GM18951 (cell line): ENCODE measurements at regions not wholly inside any gene's neighbourhood (a gene's known extent, or its start where the extent isn't known, plus 50 kb on each side); places are given as distances from the start of the nearest gene placed in this dataset.
"Not testable (repeated sequence)": the region's sequence is repeated elsewhere in the genome, so short reads cannot be mapped to it uniquely, and the experiment has no call there.

Source experiments
- POLR2A ChIP-seq: IDR thresholded peaks from 4 replicates; pipeline ENCODE4 v1.6.1; 2011; ENCODE audit warnings: mild to moderate bottlenecking; ENCODE audit not compliant: insufficient read length, insufficient read depth; ENCODE audit errors: extremely low read depth
- in situ Hi-C: fragments of 300-500 bp; cut with MboI; formaldehyde crosslinking; loops from one replicate; pipeline ENCODE4 v1.12.0; 2022; ENCODE audit warnings: low sequenced_read_pairs, mixed read lengths, inconsistent platforms; ENCODE audit not compliant: unreplicated experiment

DNA sequence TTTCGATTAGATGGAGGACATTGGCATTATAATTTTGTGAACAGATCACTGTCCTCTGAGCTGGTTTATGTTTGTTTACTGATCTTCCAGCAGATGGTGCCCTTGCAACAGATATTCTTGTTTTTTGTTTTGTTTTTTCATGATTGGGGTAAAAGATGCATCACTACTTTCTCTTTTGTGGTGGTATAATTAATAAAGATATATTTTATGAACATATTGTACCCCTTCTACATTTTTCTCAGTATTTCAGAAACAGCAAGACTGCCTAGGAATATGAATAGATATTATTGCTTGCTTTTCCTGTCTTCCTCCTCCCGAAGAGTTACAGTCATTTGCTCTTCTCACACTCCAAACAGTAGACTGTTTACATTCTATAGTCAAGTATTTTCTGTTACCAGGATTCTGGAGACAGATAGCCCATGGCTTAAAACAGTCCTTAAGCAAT is 905.2 kb downstream of the TRAM1L1 start:
- in situ Hi-C loops, result no loop called here

DNA sequence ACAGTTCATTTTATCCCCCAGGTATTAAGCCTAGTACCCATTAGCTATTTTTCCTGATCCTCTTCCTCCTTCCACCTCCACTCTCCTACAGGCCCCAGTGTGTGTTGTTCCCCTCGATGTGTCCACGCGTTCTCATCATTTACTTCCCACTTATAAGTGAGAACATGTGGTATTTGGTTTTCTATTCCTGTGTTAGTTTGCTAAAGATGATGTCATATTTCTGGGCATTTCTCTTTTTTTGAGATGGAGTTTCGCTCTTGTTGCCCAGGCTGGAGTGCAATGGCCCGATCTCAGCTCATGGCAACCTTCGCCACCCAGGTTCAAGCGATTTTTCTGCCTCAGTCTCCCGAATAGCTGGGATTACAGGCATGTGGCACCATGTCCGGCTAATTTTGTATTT is 934.0 kb downstream of the TRAM1L1 start:
- in situ Hi-C loops, result not testable (repeated sequence)

More for the DNA sequence above, 905.2 kb downstream of the TRAM1L1 start:
- TF ChIP-seq POLR2A, result no peak

DNA sequence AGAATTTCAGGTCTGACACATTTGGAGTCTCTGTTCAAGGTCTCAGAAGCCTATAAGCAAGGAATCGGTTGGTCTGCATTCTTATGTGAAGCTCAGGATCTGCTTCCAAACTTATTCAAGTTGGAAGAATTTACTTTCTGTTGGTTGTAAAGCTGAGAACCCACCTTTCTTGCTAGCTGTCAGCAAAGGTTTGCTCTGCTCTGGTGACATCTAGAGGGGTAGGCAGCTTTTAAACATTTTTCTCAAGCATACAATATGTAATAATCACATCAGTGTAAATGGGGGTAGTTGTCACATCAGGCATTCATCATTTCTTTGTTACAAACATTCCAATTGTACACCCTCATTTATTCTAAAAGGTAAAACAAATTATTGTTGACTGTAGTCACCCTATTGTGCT is 935.2 kb downstream of the TRAM1L1 start:
- in situ Hi-C loops, result no loop called here
- TF ChIP-seq POLR2A, result no peak

DNA sequence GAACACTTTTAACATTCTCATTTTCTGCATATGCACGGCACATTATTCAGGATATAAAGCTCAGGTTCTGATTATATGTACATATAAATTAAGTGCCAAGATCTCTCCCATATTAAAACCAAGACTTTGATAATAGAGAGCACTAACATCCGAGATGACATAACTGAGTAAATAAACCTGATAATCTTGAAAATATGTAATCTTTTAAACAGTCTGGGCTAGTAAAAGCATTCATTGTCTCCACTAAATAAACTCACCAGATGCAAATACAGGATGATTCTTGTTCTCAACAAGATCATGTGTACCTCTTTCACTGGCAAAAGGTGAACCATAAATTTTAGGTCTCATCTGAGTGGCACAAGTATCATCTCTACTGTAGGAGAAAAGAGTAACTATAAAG is 942.2 kb downstream of the TRAM1L1 start:
- TF ChIP-seq POLR2A, result no peak
- in situ Hi-C loops, result no loop called here

DNA sequence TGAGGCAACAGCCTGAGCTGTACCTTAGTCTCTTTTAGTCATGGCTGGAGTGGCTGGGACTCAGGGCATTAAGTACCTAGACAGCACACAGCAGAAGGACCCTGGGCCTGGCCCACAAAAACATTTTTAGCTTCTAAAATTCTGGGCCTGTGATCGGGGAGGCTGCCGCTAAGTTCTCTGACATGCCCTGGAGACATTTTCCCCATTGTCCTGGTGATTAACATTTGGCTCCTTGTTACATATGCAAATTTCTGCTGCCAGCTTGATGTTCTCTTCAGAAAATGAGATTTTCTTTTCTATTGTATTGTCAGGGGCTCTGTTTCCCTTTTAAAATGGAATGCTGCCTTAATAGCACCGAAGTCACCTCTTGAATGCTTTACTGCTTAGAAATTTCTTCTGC is 952.4 kb downstream of the TRAM1L1 start:
- in situ Hi-C loops, result no loop called here
- TF ChIP-seq POLR2A, result no peak

DNA sequence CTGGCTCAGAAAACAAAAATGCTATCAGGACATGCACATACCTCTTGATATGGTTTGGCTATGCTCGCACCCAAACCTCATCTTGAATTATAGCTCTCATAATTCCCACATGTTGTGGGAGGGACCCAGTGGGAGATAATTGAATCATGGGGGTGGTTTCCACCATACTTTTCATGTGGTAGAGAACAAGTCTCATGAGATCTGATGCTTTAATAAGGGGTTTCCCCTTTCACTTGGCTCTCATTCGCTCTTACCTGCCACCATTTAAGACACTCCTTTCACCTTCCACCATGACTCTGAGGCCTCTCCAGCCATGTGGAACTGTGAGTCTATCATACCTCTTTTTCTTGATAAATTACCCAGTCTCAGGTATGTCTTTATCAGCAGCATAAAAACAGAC is 958.6 kb downstream of the TRAM1L1 start:
- in situ Hi-C loops, result no loop called here
- TF ChIP-seq POLR2A, result no peak

DNA sequence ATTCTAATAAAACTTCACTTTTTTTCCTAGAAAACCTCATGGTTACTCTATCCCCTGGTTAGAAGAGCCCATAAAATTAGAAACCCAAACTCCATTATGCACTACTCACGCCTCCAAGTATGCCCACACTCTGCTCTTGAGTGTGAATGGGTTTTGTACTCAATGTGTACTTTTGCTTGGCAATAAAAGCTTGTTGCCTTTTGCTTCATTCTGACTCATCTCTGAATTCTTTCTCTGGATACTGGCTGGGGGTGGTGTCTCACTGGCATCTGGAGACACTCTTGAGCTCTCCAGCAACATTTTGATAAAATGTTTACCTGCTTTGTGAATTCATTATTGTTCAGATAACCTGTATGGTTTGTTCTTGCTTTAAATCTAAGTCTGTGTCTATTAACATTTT is 963.3 kb downstream of the TRAM1L1 start:
- in situ Hi-C loops, result no loop called here
- no peak for TF ChIP-seq POLR2A

DNA sequence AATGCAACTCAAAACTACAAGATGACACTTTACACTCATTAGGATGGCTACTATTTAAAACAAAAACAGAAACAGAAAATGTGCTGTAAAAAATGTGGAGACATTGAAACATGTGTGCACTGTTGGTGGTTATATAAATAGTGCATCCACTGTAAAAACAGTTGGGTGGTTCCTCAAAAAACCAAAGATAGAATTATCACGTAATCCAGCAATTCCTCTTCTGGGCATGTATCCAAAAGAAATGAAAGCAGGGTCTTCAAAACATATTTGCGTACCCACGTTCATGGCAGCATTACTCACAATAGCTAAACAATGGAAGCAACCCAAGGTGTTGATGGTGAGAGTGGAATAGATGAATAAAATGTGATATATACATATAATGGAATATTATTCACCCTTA is 967.2 kb downstream of the TRAM1L1 start:
- in situ Hi-C loops, result no loop called here
- no peak for TF ChIP-seq POLR2A

DNA sequence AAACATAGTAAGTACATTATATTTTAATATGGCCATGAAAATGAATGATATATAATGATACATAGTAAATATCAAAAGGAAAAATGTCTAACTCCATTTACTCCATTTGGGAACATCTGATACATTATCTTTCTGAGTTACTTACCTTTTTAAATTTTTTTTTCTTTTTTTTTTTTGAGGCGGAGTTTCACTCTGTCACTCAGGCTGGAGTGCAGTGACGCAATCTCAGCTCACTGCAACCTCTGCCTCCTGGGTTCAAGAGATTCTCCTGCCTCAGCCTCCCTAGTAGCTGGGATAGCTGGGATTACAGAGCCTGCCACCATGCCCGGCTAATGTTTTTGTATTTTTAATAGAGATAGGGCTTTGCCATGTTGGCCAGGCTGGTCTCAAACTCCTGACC is 972.5 kb downstream of the TRAM1L1 start:
- in situ Hi-C loops, result not testable (repeated sequence)

DNA sequence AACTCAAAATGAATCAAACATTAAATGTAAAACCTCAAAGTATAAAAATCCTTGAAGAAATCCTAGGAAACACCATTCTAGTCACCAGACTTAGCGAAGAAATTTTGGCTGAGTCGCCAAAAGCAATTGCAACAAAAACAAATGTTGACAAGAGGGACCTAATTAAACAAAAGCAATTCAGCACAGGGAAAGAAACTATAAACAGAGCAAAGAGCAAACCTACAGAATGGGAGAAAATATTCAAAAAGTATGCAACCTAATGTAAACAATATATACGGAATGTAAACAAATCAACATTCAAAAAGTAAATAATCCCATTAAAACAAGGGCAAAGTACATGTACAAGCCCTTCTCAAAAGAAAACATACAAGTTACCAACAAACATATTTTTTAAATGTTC is 974.7 kb downstream of the TRAM1L1 start:
- in situ Hi-C loops, result no loop called here
- TF ChIP-seq POLR2A, result no peak

DNA sequence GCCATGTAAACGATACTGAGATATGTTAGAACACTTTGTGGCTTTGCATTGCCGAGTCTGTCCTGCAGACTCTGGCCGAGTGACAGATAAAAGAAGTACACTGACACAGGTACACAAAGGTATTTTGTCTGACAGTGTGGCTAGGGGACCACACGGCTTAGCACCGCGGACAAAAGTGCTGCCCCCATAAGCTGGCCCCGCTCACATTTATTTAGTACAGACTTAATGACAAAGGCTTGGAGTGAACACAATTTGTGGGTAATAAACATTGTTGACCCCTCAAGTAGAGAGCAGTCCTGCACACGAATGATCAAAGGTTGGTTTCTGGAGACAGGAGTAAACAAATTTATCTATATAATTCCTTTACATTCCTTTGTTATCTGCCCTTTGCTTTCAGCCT is 976.8 kb downstream of the TRAM1L1 start:
- in situ Hi-C loops, result no loop called here
- TF ChIP-seq POLR2A, result no peak

DNA sequence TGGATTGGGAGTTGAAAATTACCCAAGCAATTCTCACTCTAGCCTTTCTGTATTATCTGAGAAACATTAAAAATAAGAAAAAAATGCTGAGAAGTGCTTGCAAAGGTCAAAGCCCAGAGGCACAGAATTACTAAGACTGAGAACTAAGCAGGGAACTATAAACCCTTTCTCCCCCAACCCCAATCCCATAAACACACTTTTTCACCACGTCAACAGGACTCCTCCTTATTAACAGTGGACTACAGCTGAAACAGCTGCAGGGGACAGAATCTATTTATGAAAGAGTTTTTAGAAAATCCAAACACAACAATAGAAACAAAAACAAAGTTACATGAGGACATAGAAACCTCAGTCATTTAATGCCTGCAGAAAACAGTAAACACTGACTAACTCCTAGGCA is 984.1 kb downstream of the TRAM1L1 start:
- no peak for TF ChIP-seq POLR2A
- in situ Hi-C loops, result no loop called here

DNA sequence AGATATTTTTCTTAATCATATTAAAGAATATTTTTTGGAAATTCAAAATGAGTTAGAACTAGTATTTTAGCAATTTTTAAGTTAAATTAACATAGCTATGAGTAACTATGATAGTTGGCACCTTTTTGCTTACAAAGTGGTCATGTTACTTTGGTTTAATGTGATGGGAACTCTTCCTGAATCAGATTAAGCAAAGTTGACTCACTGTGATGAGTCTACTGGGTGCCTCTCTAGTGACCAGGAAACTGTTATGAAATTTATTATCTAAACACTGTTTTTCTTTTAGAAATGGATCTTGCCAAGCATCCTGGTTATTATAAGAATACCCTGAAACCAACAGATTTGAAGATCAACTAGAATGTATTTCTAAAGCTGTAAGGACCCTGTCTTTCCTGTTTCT is 985.8 kb downstream of the TRAM1L1 start:
- in situ Hi-C loops, result no loop called here
- no peak for TF ChIP-seq POLR2A

DNA sequence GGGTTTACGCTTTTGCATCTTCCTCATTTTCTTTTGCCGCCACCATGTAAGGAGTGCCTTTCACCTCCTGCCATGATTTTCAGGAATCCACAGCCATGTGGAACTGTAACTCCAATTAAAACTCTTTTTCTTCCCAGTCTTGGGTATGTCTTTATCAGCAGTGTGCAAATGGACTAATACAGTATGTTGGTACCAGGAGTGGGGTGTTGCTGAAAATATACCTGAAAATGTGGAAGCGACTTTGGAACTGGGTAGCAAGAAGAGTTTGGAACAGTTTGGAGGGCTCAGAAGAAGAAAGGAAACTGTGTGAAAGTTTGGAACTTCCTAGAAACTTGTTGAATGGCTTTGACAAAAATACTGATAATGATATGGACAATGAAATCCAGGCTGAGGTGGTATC is 983.9 kb upstream of the NDST4 start:
- in situ Hi-C loops, result not testable (repeated sequence)

DNA sequence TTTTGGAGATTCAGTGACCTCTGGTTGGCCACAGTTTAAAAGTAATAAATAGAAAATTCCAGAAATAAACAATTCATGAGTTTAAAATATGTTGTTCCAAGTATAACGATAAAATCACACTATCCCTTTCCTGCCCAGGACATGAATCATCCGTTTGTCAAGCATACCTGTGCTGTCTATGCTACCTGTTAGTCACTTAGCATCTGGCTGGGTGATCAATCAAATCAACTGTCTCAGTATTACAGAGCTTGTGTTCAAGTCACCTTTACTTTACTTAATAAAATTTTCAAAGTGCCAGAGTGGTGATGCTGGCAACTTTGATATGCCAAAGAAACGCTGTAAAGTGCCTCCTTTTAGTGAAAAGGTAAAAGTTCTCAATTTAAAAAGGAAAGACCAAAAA is 979.5 kb upstream of the NDST4 start:
- in situ Hi-C loops, result no loop called here
- no peak for TF ChIP-seq POLR2A

DNA sequence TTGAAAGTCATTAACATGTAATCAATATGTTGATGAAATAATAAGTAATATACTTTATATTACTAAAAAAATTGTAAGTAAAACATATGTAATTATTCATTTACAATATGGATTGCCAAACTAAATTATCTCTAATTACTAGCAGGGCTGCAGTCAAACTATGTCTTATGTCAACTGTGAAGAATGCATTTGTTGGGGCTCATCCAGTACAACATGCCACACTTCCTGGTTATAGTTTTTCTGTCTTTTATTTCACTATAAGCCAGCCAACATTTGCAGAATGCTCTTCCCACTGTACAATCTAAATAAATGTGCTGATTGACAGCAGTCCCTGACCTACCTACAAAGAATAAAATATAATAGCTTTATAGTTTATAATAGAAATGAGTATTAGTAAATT is 975.4 kb upstream of the NDST4 start:
- TF ChIP-seq POLR2A, result no peak
- in situ Hi-C loops, result no loop called here
